ENCODE measurements at regions not wholly inside any gene's neighbourhood (a gene's known extent, or its start where the extent isn't known, plus 50 kb on each side); places are given as distances from the start of the nearest gene placed in this dataset.

DNA sequence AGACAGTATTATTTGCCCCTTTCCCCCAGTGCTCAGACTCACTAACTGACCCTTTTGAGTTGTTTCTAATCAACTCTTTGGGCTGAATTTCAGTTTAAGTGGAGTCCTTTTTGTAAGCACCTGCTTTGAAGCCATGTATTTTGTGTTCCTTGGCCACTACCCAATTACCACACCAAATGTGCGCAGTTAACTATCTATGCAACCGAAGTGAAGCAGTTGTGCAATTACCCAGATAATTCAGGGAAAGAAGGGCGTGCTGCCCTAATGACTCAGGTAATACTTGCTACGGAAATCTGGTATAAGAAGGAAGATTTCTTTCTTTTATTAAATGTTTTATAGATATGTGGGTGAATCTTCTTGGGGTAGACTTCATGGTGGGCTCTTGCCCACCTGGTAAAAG, 371.9 kb upstream of the TBL1XR1 start:
- DNase-seq (ENCODE audit: low read depth in 2 of 2), result no peak

DNA sequence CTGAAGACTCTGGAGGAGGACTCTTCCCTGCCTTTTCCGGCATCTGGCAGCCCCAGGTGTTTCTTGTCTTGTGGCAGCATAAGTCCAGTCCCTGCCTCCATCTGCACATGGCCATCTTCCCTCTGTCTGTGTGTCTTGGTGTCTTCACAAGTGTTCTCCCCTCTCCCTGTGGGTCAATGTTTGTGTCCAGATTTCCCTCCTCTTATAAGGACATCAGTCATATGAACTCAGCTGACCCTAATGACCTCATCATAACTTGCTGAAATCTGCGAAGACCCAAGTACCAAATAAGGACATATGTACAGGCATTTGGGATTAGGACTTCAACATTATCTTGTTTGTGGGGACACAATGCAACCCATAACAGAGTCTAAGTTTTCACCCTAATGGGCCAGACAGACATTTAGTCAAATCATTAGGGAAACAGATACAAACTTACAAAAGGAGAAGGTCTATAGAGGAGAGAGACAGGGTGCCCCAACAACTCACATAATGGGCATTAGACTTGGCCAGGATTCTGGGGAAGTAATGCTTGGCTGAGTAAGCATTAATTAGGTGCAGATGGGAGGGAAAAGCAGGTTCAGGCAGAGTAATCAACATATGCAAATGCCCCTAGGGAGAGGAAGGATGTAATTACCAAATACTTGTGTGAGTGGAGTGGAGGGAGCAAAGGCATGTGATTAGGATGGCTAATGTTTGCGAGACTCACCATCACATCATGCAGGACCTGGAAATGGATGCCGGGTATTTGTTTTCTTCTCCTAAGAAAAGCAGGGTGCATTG, 372.8 kb upstream of the TBL1XR1 start:
- peak; percentile 57 to 58 for DNase-seq (ENCODE audit: low read depth in 2 of 2)

DNA sequence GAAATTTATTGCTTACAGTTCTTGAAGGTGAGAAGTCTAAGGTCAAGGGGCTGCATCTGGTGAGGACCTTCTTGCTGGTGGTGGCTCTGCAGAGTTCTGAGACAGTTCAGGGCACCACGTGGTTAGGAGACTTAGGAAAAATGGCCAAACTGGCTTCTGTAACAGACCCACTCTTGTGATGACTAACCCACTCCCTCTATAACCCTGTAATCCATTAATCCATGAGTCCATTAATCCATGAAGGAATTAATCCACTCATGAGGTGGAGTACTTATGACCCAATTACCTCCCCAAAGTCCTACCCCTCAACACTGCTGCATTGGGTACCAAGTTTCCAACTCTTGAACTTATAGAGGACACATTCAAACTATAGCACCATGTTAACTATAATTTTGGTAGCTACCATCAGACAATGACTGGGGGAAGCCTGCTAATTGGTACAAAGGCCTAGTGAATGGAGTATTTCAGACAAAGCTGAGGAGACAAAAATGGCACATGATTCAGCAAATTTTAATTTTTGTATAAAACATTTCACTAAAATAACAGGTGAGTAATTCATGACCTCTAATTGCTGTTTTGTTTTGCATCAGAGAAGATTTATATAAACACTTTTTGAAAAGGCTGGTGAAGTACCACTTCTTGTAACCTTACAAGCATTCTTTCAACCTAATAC, 374.1 kb upstream of the TBL1XR1 start:
- DNase-seq (ENCODE audit: low read depth in 2 of 2), result no peak

DNA sequence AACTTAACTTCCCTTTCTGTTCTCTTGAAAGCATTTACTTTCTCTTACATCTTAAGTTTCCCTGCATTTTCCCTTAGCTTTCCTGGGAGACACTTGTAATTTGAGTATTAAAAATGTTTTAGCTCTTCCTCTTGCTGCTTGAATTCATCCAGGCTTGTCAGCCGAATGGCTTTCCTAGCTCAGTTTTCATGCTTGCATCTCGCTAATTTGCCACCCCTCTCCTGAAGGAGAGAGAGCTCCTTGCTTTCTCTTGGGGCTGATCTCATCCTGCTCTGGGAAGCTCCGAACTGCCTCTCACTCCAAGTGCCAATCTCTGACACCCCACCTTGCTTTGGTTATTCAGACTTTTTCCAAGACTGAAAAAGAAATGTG, 374.6 kb upstream of the TBL1XR1 start:
- DNase-seq (ENCODE audit: low read depth in 2 of 2), result no peak

GRCh38 chr3:177574222-177574856, 377.1 kb upstream of the TBL1XR1 start:
- DNase-seq (ENCODE audit: low read depth in 2 of 2), result no peak

GRCh38 chr3:177576746-177577145, 379.5 kb upstream of the TBL1XR1 start:
- DNase-seq (ENCODE audit: low read depth in 2 of 2), result no peak

- no peak for DNase-seq (ENCODE audit: low read depth in 2 of 2)
Observed at GRCh38 chr3:177578488-177578887, 381.2 kb upstream of the TBL1XR1 start.

DNA sequence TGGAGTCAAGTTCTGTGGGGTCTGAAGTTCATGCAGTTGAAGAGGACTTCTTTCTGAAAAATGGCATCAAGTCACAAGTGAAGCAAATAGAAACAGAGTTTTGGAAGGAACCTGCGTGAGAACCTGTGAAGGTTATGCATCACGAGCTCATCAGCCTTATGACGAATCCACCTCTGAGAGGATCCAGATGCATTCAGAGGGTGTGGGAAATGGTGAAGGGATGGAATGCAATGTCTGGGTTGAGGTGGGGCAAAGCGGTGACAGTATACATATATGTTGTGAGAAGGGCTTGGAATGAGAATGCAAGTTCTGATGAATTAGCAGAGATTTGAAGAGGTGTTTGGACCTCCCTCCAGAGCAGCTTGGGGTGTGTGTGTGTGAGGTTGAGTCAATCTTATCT, 382.1 kb upstream of the TBL1XR1 start:
- DNase-seq (ENCODE audit: low read depth in 2 of 2), result no peak

DNA sequence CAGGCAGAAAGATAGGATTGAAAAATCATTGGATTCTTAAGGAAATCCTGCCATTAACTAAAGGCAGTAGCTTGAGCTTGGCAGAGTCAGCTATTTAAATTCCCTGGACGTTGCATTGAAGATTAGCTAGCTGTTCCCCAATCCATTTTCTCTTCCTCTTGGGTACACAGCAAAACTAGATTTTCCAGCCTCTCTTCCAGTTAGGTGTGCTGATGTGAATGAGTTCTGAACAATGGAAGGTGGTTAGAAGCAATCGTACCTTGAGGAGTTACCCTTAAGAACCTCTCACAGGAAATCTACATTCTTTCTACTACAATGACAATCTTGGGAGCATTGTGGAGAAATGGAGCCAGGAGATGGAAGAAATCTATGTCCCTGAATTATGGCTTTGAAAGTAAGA, 383.2 kb upstream of the TBL1XR1 start:
- no peak for DNase-seq (ENCODE audit: low read depth in 2 of 2)

DNA sequence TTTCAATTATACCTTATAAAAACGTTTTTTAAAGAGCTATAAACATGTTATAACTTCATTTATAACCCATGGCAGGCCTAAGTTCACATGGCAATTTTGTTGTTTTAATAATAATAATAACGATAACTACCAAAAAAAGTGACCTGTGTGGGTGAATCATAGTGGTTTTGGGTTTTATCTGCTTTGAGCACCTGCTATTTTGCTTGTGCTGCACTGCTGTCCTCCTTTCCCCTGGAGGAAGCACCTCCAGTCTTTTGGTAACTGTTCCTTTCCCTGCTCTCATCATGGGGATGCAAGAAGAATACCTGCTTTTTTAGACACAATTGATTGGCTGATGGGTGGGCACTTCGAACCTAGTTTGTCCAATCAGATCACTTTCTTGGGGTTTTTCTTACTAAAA, 388.0 kb upstream of the TBL1XR1 start:
- no peak for DNase-seq (ENCODE audit: low read depth in 2 of 2)

DNA sequence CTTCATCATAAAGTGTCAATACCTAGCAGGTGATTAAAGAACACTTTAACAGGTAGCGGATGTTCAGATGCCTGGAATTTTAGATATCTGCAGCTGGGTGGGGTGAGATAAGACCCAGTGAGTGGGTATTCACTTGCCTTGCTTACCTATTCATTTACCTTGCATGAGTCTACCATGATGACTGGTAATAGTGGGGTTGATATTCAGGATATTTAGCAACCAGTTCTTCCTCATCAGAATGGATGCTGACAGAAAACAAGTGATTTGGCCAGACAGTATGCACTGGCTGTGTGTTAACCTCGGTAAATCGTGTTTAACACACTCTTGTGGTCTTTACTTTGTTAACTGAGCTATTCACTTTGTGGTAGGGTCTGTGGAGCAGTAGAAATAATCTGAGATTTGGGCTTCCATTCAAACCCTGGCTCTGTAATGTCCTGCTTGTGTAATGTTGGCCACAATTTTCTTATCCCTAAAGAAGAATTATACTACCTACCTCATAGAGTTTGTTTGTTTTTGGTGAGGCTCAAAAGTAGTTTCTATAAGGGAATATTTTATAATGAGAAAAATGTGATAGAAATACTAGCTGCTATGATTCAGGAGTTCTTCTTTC, 391.9 kb upstream of the TBL1XR1 start:
- no peak for DNase-seq (ENCODE audit: low read depth in 2 of 2)

GRCh38 chr3:177589911-177590381, 392.7 kb upstream of the TBL1XR1 start:
- DNase-seq (ENCODE audit: low read depth in 2 of 2), result peak; percentile 89 to 90

GRCh38 chr3:177590826-177591225, 393.5 kb upstream of the TBL1XR1 start:
- DNase-seq (ENCODE audit: low read depth in 2 of 2), result no peak

DNA sequence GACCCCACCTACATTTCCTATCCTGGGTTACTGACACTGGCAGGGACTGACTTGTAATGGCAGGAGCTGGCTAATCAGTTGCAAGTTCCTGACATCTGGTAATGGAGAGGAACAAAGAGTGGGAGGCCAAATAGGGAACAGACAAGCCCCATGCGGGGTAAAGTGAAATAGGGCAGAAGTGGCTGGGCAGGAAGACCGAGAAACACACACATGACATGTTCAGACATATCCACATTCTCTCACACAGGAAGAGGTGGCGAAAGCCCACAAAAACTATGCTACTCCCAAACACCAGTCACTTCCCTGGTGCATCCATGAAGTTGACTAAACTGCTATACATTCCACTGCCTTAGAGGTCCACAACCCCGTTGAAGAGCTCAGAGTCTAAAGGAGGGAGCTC, 394.1 kb upstream of the TBL1XR1 start:
- no peak for DNase-seq (ENCODE audit: low read depth in 2 of 2)

DNA sequence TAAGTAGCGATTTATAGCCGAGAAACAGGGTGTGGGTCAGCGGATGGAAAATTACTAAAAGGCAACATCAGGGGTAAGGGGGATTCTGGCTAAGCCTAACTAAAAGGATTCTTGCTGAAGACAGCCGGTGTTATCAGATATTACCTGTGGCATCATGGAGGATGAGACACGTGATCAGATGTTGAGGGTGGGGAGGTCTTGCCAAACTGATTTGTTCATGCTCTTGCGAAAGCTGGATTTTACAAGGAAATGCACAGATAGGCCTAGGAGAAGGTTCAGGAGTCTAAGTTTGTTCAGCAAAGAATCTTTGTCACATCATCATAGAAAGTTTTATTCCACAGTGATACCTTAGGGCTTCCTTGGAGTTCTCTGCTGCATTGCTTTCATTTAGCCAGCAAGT, 396.8 kb upstream of the TBL1XR1 start:
- no peak for DNase-seq (ENCODE audit: low read depth in 2 of 2)

DNA sequence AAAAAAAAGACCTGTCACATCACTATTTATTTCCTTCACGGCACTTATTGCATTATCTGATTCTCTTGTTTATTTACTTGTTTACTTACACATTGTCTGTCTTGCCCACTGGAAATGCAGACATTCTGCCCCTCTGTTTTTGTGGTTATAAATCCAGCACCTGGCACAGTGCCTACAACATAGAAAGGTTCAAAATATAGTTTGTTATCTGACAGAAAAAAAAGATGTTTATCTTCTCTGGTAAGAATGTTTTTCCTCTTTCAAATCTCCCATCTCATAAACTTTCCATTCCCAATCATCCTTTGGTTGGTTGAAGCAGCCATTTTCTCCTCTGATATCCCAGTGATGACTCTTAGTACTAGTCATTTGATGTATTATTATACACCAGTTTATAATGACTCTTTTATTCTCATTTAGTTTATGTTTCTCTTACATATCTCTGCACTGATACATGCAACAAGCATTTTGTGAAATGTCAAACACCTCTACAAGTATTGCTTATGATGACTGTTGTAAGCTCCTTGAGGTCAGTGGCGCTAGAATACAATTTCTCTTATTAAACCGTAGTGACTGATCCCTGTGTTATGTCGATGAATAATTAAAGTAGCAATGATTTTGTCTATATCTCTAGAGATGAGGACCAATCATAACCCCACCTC, 398.4 kb upstream of the TBL1XR1 start:
- no peak for DNase-seq (ENCODE audit: low read depth in 2 of 2)

DNA sequence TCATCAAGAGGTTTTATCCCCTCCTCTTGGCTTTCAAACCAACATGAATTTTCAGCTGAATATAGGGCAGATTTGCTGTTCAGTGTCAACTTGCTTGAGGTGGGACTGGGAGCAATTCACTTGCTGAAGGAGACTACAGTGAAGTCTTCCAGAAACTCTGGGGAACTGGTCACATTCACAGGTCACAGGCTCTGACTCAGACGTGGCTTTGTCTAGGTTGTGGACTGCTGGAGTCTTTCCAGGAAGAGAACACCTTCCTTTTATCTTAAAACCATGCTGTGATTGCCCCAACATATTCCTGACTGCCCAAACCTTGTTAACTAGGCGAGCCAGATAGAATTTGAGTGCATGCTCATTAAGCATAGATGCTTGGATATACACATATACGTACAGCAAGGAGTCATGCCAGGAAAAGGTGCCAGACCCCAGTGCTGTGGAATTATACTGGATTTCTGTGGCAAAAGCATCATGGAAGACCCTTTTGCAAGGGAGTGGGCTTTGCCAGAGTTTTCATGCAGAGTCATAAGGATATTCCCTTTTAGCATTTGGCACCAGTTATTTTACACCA, 399.1 kb upstream of the TBL1XR1 start:
- DNase-seq (ENCODE audit: low read depth in 2 of 2), result no peak

DNA sequence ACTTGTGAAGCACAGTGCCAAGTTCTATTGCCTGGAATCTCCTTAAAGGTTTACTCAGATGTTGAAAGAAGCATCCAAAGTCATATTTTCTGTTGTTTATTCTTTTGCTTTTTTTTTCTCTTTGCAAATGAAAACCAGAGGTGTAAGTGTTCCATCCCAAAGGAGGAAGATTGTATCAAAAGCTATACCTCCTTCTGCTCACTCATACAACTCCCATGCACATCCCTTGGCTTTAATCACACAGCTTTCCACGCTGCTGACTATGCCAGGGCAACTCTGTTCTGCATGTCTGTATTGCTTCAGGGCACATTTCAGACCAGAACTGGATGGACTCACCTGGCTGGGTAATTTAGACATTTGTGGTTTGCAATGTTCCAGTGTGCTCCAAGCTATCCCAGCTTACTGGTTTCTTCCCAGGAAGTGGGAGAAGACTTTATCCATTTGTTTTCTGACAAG, 399.6 kb upstream of the TBL1XR1 start:
- no peak for DNase-seq (ENCODE audit: low read depth in 2 of 2)

DNA sequence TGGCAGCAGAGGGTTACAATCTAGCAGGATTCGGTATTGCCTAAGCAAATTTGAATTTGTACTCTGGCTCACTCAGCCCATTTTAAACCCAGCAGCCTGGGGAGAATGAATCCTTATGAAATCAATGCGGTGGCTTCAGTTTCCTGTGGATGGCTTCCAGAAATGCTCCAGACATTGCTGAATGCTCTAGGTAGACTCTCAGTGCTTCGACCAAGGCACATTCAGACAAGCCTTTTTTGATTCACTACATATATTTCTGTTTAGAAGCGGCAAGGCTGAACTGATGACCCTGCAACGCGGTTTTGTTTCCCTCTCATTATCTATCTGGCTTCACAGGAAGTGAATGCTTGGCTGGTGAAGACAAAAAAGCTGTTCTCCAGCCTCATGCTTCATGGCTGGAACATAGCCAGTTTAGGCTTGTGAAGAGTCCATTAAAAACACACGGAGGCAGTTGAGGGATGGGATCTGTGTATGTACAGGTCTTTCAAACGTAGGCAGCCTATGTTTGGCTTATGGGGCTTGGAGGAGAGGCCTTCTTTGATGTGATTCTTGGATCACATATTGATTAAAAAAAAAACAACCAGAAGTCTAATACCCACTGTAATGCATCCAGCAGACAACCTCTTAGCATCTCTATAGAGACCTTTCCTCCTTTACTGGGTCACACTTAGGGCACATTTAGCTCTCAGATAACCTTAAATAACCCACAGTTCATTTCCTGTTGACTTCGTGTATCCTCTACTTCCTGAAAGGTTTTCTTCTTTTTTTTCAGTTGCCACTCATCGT, 400.2 kb upstream of the TBL1XR1 start:
- peak; percentile 92 to 94 for DNase-seq (ENCODE audit: low read depth in 2 of 2)

GRCh38 chr3:177598097-177598833, 401.0 kb upstream of the TBL1XR1 start:
- DNase-seq (ENCODE audit: low read depth in 2 of 2), result no peak

Measured in fibroblast of skin of left biceps (primary cell).